Urothelium cell line (cell line): ENCODE measurements at regions not wholly inside any gene's neighbourhood (a gene's known extent, or its start where the extent isn't known, plus 50 kb on each side); places are given as distances from the start of the nearest gene placed in this dataset.
"Not testable (repeated sequence)": the region's sequence is repeated elsewhere in the genome, so short reads cannot be mapped to it uniquely, and the experiment has no call there.

Experiments
- DNase-seq: peaks from one replicate; pipeline ENCODE4 v3.0.0; 2011; ENCODE audit warnings: low spot score, mixed read lengths
- FAIRE-seq: peaks from 2 replicates; lab custom pipeline; 2011; peaks lifted over from hg19 to GRCh38; lab: Jason Lieb, UNC

DNA sequence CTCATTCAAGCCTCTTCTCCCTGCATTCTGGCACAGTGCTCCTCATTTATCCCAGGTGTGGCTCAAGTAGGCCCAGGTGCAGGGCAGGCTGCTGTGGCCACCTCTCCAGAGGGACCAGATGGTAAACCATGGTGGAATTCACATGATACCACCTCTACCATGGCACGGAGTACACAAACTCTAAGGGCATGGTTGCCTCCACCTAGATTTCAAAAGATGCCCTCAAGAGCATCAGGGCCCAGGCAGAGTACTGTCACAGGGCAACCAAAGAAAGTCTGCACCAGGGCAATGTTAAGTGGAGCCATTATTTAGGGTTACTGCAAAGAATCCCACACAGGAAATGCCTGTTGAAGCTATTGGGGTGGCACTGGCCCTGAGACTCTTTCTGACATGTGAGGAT, 647.1 kb upstream of the MIR17HG start:
- DNase-seq (no peak), FAIRE-seq (no peak)

DNA sequence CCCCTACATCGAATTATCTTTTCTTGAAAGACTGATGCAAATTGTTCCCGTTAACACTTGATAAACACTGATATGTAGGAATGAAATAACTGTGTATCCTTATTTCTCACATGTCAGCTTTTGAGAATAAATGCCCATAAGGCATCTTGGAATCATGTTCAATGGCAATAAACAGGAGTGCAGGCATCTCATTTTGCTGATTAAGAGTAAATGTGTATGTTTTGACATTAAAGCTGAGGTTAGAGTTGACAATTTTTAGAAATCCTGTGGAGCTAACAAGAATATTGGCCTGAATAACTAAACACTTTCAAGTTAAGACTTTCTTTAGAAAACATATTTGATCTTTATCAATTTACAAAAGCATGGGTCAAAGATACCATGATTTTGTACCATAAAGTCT, 646.2 kb upstream of the MIR17HG start:
- no peak for DNase-seq
- no peak for FAIRE-seq

GRCh38 chr13:90702050-90702449, 645.4 kb upstream of the MIR17HG start:
- no peak for FAIRE-seq
- DNase-seq, result no peak

DNA sequence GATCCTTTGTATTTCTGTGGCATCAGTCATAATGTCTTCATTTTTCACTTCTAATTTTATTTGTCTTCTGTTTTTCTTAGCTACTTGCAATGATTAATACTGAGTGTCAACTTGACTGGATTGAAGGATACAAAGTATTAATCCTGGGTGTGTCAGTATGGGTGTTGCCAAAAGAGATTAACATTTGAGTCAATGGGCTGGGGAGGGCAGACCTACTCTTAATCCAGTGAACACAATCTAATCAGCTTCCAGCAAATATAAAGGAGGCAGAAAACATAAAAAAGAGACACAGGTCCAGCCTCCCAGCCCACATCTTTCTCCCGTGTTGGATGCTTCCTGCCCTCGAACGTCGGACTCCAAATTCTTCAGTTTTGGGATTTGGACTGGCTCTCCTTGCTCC, 640.9 kb upstream of the MIR17HG start:
- FAIRE-seq, result no peak
- DNase-seq, result no peak

GRCh38 chr13:90708128-90708527, 639.4 kb upstream of the MIR17HG start:
- DNase-seq (no peak), FAIRE-seq (no peak)

- no peak for FAIRE-seq
These were observed 638.2 kb upstream of the MIR17HG start for GRCh38 chr13:90709319-90709718.

DNA sequence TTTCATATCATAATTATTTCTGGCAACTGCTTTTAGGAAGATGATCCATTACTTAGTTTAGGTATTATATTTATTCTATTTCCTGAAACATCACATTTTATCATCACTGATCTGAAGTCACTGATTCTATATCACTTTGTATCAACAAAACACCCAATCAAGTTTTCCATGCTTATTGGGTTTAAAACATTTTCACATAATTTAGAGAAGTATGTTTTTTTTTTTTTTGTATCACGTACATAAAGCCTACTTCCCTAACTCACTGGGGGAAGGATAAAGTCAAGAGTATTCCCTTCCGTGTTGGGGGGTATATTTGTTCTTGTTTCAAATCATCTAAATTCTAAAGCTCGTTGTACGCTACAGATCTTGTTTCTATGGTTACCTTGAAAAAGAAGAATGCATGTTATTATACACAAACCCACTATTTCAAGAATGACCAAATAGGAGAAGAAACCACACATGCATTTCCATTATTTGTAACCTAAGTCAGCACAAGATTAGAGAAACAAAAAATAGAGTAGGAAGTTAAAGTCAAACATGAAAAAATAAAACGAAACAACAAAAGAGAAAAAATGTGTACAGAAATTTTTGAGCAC, 637.2 kb upstream of the MIR17HG start:
- FAIRE-seq, result no peak
- DNase-seq, result no peak

More at GRCh38 chr13:90709319-90709718, 638.2 kb upstream of the MIR17HG start:
- no peak for DNase-seq

DNA sequence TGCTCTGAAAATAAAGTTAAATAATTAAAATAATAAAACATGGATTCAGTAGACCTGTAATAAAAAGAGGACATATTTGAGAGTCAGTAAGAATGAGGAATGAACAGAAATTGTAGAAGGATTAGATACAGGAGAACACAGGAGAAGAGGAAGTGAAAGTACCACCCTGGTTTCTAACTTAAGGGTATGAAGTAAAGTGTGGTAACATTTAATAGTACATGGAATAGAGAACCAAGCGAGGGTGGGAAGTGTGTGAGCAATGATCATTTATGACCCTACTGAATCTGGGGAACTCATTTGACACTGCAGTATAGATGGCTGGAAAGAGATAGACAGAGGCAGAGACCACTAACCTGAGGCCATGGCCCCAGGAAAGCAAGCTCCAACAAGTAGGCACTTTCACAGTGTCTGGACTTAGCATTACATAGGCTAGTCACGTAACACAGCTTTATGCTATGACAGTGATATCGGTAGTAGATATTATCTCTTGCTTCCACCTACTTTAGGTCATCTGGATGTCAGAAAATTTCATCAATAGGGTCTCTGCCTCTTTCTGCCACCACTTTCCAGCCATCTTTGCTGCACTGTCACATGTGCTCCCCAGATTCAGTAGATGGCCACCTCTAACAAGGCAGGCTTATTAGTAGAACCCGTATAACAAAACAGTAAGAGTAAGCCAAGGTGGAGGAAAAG, 633.9 kb upstream of the MIR17HG start:
- no peak for DNase-seq
- no peak for FAIRE-seq

- DNase-seq (no peak), FAIRE-seq (no peak)
These were observed 632.0 kb upstream of the MIR17HG start for GRCh38 chr13:90715485-90715884.

DNA sequence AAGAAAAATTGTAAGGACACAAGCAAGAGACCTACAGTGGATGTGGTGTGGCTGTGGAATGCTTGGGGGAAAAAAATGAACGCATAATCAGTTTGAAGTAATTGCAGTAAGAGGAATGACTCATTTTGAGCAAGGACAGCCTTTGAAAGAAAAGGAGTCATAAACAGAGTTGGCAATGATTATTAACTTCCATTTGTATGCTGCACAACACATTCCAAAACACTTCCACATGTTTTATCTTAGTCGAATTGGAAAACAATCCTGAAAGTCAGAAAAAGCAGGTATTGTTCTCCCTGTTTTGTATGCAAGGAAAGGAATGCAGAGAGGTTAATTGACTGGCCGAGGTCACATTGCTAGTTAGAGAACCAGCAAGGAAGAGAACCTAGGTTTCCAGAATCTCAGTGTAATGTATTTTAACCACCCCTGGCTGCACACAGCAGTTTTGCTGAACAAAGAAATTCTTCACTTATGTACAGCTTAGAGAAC, 630.0 kb upstream of the MIR17HG start:
- FAIRE-seq (no peak), DNase-seq (peak; percentile 24)

DNA sequence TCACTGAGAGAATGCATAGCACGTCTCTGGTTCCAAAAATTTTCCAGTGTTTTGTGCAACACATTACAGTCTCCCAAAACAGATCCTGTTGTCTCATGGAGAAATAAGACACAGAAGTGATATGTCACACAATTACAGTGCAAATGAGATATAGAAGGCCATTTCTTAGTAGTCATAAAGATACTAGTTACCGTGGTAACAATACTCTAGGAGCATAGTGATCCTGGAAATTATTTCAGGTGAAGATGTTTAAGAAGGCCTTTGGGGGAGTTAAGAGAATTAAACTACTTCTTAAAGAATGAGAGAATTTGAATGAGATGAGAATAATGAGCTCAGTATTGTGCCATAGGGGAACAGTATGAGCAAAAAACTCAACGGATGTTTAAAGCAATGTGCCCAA, 628.0 kb upstream of the MIR17HG start:
- FAIRE-seq (no peak), DNase-seq (no peak)

- DNase-seq (no peak), FAIRE-seq (no peak)
These were observed 625.5 kb upstream of the MIR17HG start for GRCh38 chr13:90721937-90722336.

GRCh38 chr13:90723381-90723780, 624.1 kb upstream of the MIR17HG start:
- FAIRE-seq (no peak), DNase-seq (no peak)

GRCh38 chr13:90726375-90726774, 621.1 kb upstream of the MIR17HG start:
- DNase-seq (no peak), FAIRE-seq (no peak)

- FAIRE-seq, result no peak
- DNase-seq, result no peak
These were observed 615.4 kb upstream of the MIR17HG start for GRCh38 chr13:90732049-90732448.

GRCh38 chr13:90734497-90734896, 613.0 kb upstream of the MIR17HG start:
- not testable (repeated sequence) for DNase-seq, FAIRE-seq

DNA sequence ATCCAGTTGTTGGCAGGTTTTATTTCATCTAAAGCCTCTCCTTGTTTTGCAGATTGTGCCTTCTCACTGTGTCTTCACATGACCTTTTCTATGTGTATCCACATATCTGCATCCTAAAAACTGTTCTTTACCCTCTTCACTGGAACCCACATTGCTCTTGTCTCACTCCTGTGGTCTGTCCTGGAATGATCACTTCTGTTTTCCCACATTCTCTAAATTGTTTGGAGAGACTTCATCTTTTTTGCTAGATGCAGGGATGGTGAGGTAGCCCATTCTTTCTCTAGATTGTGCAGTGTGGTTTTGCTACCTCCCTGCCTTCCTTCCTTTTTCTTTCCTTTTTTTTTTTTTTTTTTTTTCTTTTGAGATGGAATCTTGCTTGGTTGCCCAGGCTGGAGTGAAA, 608.6 kb upstream of the MIR17HG start:
- DNase-seq (peak; percentile 3), FAIRE-seq (no peak)

GRCh38 chr13:90740099-90740498, 607.4 kb upstream of the MIR17HG start:
- DNase-seq (no peak), FAIRE-seq (no peak)

GRCh38 chr13:90742381-90742780, 605.1 kb upstream of the MIR17HG start:
- DNase-seq, result no peak
- FAIRE-seq, result no peak

GRCh38 chr13:90746230-90746629, 601.3 kb upstream of the MIR17HG start:
- no peak for FAIRE-seq
- DNase-seq, result no peak

GRCh38 chr13:90750021-90750420, 597.5 kb upstream of the MIR17HG start:
- DNase-seq (no peak), FAIRE-seq (no peak)

DNA sequence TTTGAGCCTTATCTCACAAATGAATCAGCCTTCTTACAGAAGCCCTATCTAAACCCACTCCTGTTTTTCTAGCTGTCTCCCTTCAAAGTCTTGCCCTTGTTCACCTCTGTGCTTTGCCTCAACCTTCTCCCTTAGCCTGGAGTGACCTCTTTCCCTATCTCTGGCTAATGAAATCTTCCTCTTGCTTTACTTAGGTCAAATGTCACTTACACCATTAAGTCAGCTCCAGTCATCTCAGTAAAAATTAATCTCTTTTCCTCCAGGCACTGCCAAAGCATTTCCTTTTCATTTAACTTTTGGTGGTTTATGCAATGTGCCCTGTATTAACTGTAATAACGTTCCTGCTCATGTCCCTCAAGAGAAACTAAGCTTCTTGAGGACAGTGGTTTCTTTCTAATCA, 596.5 kb upstream of the MIR17HG start:
- no peak for DNase-seq
- no peak for FAIRE-seq

- no peak for FAIRE-seq
- no peak for DNase-seq
These were observed 595.4 kb upstream of the MIR17HG start for GRCh38 chr13:90752070-90752469.
